Upper lobe of left lung (tissue), 4 donors: ENCODE measurements at regions not wholly inside any gene's neighbourhood (a gene's known extent, or its start where the extent isn't known, plus 50 kb on each side); places are given as distances from the start of the nearest gene placed in this dataset.

Experiments
- EP300 ChIP-seq, 4 donors: sonication (generic); formaldehyde crosslinking; IDR thresholded peaks; one replicate each; pipeline ENCODE4 v1.5.1; 2017; ENCODE audit warnings: antibody characterized with exemption in 4 of 4, control low read depth in 2 of 4
- POLR2A ChIP-seq, 4 donors: fragments of 450-650 bp; IDR thresholded peaks; one replicate each; pipeline ENCODE4 v1.5.1; 2016 to 2017; ENCODE audit warnings: antibody characterized with exemption in 4 of 4, mild to moderate bottlenecking in 2 of 4
- POLR2AphosphoS5 ChIP-seq, 2 donors: sonication (generic); formaldehyde crosslinking; IDR thresholded peaks; one replicate each; pipeline ENCODE4 v1.5.1; 2017; ENCODE audit warnings: antibody characterized with exemption in 2 of 2
- TF ChIP-seq, protein P1 (sequence below), 6 experiments: fragments of 450-650 bp in 4 of 6; fragments of 200-600 bp in 2 of 6; sonication (generic) in 2 of 6; IDR thresholded peaks; one replicate each; pipeline ENCODE4 v1.5.1; 2016 to 2019; ENCODE audit warnings: antibody characterized with exemption in 6 of 6

DNA sequence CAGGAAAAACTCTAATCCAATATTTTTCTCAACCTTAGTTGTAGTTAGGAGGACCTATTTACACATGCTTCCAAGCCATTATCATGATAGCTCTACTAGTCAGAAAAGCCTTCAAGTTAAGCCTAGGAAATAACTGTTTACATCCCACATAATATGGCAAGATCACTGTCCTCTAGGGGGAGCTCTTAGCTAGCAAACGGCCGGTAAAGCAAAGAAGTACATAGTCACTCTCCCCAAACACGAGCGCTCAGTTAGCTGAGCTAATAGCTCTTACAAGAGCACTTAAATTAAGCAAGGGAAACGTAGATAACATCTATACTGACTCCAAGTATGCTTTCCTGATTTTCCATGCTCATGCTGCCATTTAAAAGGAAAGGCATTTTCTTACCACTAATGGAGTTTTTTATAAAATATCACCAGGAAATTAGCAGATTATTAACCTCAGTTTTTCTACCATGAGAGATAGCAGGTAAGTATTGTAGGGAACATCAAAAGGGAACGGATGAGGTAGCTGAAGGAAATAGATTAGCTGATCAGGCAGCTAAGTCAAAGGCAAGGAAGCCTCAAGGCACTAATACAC lies 100.6 kb upstream of the PABPC3 start:
- TF ChIP-seq POLR2AphosphoS5 (IDR thresholded peaks at IDR 0.05) (no peak), POLR2A (IDR thresholded peaks at IDR 0.05) (no peak), EP300 (IDR thresholded peaks at IDR 0.05) (no peak)
- TF ChIP-seq, protein P1, sequence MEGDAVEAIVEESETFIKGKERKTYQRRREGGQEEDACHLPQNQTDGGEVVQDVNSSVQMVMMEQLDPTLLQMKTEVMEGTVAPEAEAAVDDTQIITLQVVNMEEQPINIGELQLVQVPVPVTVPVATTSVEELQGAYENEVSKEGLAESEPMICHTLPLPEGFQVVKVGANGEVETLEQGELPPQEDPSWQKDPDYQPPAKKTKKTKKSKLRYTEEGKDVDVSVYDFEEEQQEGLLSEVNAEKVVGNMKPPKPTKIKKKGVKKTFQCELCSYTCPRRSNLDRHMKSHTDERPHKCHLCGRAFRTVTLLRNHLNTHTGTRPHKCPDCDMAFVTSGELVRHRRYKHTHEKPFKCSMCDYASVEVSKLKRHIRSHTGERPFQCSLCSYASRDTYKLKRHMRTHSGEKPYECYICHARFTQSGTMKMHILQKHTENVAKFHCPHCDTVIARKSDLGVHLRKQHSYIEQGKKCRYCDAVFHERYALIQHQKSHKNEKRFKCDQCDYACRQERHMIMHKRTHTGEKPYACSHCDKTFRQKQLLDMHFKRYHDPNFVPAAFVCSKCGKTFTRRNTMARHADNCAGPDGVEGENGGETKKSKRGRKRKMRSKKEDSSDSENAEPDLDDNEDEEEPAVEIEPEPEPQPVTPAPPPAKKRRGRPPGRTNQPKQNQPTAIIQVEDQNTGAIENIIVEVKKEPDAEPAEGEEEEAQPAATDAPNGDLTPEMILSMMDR (IDR thresholded peaks at IDR 0.05): peak; percentile 45 to 70 (median 64)
